Brain pericyte (primary cell): ENCODE measurements at regions not wholly inside any gene's neighbourhood (a gene's known extent, or its start where the extent isn't known, plus 50 kb on each side); places are given as distances from the start of the nearest gene placed in this dataset.

ENCODE experiments used
- DNase-seq: peaks from one replicate; pipeline ENCODE4 v3.0.0-alpha.2; 2012; ENCODE audit warnings: low read depth, low spot score

DNA sequence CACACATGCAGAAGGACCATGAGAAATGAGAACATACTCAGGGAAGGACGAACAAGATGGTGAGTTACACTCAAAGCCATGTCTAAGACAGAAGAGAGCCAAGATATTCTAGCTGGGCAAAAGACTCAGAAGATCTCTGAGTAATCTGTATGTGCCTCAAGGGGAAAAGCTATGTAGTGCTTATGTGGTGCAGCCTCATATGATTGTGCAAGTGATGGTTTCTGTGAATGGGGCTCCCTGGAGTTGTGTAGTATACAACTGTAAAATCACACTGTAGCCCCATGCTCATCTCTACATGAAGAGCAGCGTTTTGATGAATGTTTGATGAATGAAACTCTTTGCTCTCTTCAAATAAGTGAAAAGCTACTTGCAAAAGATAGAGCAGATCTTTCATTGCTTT, 57.5 kb downstream of the OSR1 start:
- DNase-seq, result no peak

GRCh38 chr2:19299522-19299921, 58.9 kb downstream of the OSR1 start:
- DNase-seq, result no peak

DNA sequence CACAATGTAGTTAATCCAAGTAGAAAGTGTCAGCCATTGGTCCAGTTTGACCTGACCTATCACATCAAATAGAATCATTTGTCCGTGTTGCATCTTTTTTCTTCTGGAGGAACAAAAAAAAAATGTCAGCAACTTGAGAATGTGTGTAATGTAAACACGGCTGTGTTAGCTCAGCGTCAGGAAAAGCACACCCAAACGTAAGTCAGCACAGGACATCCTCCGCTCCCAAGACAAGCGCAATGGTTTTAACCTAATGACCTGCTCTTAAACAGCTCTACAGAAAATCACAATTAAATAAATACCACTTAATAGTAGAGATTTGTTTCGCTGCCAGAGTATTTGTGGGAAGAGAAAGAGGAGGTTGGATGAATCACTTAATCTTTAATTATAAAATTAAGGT, 59.4 kb downstream of the OSR1 start:
- no peak for DNase-seq

GRCh38 chr2:19297716-19298115, 60.7 kb downstream of the OSR1 start:
- peak; percentile 65 for DNase-seq

DNA sequence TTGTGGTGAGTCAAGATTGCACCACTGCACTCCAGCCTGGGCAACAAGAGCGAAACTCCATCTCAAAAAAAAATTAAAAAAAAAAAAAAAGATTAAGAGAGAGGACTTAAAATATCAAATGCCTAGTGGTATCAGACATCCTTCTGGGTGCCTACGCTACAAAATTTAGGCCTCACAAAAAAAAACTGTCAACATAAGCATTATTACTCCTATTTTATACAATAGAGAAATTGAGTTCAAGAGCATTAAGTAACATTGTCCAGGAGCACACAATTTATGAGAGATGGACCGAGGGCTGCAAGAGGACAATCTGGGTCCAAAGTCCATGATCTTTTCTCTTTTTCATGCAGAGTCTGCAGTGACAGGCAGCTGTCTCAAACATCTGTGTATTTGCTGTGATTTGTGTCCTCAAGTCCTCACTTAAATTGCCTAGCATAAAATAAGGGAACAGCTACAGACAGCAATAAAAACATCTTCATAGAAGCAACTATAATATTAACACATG, 62.4 kb downstream of the OSR1 start:
- no peak for DNase-seq

DNA sequence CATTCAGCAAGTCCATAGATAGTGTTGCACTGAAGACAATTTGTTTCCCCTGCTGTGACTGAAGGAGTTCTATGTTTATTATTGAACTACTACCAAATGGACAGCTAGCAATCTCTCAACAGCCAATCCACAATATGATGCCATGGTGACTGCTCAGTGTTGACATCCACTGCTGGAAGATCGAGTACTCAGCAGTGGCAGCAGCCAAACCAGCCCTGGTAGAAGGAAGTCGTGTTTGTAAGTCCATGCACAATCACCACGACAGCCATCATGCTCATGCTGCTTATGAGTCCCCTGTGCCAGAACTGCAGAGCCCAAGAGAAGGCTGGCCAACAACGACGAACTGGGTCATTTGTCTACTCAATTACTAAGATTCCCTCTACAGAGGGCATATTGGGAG, 66.4 kb downstream of the OSR1 start:
- DNase-seq, result no peak

GRCh38 chr2:19288291-19288690, 70.1 kb downstream of the OSR1 start:
- no peak for DNase-seq

GRCh38 chr2:19287324-19287723, 71.1 kb downstream of the OSR1 start:
- no peak for DNase-seq

DNA sequence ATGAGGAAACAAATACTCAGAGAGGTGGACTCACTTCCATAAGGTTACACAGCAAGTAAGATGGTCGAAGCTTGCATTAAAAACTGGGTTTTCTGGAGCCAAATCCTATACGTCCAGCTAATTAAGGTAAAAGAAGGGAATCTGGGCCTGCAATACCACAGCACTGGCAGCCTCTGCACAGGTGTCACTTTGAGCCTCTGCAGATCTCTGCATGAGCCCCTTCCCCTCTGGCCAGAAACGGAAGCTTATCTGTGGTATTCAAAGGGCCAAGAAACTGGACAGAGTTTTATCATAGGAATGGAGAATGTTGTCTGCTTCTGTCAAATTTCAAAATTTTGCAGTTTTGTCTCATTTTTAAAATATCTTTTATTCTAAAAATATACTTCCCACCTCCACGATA, 76.1 kb downstream of the OSR1 start:
- no peak for DNase-seq

DNA sequence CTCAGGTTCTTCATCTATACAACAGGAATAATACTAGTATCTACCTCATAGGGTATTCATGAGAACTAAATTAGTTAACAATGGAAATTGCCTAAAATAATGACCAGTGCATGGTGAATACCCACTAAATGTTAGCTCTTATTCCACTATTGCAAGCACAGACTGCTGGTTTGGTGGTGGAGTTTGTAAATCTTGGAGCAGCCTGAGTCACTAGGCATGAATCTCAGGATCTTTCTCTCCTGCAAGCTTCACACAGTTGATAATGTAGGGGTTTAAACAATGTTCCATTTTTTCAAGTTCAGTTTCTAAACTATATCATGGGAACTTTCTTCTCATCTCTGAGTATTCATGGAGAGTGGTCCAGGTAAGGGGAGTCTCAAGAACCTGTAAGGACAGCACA, 84.0 kb downstream of the OSR1 start:
- no peak for DNase-seq

DNA sequence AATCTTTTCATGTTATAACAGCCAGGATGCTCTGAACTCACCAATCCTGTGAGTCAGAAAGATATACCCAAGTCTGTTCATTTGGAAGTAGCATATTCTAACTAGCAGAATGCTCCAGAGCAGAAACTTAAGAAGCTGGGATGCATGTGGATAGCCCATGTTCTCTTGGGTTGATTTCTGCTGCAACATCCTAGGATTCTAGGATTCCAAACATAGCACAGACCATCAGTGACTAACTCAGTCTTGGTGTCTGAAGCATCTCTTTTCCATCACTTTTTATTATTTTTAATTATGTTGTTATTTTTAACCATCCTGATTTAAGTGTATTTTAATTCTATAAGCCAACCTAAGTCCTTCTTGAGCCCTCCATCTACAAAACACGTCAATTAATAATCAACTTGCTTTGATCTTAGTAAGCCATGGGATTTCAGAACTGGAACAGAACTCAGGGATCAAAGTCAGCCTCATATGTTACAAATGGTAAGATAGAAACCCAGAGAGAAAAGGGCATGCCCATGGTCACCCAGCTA, 85.4 kb downstream of the OSR1 start:
- no peak for DNase-seq

GRCh38 chr2:19272039-19272438, 86.4 kb downstream of the OSR1 start:
- DNase-seq, result no peak

- no peak for DNase-seq
Observed at GRCh38 chr2:19264852-19265251, 93.6 kb downstream of the OSR1 start.

- DNase-seq, result no peak
Observed at GRCh38 chr2:19262150-19262549, 96.3 kb downstream of the OSR1 start.

GRCh38 chr2:19261061-19261460, 97.4 kb downstream of the OSR1 start:
- no peak for DNase-seq

GRCh38 chr2:19256121-19256601, 102.3 kb downstream of the OSR1 start:
- peak; percentile 56 for DNase-seq

GRCh38 chr2:19255481-19255880, 102.9 kb downstream of the OSR1 start:
- DNase-seq, result no peak

GRCh38 chr2:19251554-19251953, 106.9 kb downstream of the OSR1 start:
- no peak for DNase-seq

GRCh38 chr2:19250906-19251305, 107.5 kb downstream of the OSR1 start:
- no peak for DNase-seq

DNA sequence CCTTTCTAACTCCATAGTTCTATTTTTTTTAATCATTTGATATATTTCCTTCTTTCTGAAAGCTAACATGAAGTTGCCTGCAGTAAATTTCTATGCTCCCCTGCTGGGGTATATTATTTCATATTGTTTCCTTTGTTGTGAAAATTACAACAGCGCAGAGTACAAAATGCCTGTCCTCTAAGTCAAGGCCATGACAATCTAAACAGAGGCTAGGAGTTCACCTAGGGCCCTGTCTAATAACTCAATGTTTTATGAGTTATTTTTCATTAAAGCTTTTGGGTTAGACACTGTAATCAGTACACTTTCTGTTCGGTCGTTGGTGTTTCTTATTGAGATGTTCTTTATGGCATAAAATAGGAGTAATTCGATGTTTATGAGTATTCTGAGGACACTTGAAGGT, 111.2 kb downstream of the OSR1 start:
- no peak for DNase-seq

- no peak for DNase-seq
Observed at GRCh38 chr2:19246496-19246895, 111.9 kb downstream of the OSR1 start.

- DNase-seq, result no peak
Observed at GRCh38 chr2:19244460-19245363, 113.7 kb downstream of the OSR1 start.

DNA sequence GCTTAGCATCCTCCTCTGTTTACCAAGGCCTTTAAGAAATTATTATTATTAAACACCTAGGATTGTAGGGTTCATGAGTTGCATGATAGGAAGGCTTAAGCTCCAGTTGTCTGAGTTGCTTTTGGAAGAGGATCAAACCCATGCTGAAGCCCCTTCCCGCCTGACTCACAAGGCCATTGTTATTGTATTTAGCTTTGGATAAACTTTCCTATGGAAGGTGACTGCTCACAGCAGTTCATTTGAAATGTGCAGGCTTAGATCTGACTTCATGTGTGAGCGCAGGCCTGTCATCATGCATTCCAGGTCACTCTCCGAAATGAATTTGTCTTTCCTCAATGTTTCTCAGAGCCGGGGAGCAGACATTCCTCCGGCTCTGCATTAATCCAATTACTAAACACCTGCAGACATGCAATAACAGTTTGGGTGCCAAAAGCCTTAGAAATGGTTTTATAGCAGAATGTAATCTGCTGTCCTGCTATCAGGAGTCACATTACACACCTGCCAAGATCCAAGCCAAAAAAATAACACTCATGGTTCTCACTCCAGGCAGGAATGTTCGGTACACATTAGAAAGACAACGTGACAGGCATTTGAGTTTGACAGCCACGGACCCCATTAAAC, 119.9 kb downstream of the OSR1 start:
- DNase-seq, result no peak
